Nephron progenitor cell (in vitro differentiated cells): ENCODE measurements at regions not wholly inside any gene's neighbourhood (a gene's known extent, or its start where the extent isn't known, plus 50 kb on each side); places are given as distances from the start of the nearest gene placed in this dataset.

Experiments
- DNase-seq: peaks from one replicate; pipeline ENCODE4 v3.0.0; 2021
- H3K27ac Mint-ChIP-seq: 2 replicates; pipeline ENCODE4 v1.8.0; 2021; ENCODE audit warnings: mild to moderate bottlenecking, moderate library complexity, mixed read lengths
- H3K27me3 Mint-ChIP-seq: 2 replicates; pipeline ENCODE4 v1.8.0; 2021; ENCODE audit warnings: mild to moderate bottlenecking, low read depth, mixed read lengths; ENCODE audit not compliant: poor library complexity
- H3K36me3 Mint-ChIP-seq: 2 replicates; pipeline ENCODE4 v1.8.0; 2021; ENCODE audit warnings: low read depth, mixed read lengths
- H3K4me1 Mint-ChIP-seq: 2 replicates; pipeline ENCODE4 v1.8.0; 2021; ENCODE audit warnings: mixed read lengths
- H3K4me3 Mint-ChIP-seq: 2 replicates; pipeline ENCODE4 v1.8.0; 2021; ENCODE audit warnings: mild to moderate bottlenecking, moderate library complexity, mixed read lengths
- H3K9me3 Mint-ChIP-seq: 2 replicates; pipeline ENCODE4 v1.8.0; 2021; ENCODE audit warnings: mild to moderate bottlenecking, moderate library complexity, mixed read lengths
- TF ChIP-seq, protein P1 (sequence below): fragments of 200-600 bp; sonication (generic); IDR thresholded peaks from 2 replicates; pipeline ENCODE4 v1.5.0; 2021; ENCODE audit warnings: antibody characterized with exemption

DNA sequence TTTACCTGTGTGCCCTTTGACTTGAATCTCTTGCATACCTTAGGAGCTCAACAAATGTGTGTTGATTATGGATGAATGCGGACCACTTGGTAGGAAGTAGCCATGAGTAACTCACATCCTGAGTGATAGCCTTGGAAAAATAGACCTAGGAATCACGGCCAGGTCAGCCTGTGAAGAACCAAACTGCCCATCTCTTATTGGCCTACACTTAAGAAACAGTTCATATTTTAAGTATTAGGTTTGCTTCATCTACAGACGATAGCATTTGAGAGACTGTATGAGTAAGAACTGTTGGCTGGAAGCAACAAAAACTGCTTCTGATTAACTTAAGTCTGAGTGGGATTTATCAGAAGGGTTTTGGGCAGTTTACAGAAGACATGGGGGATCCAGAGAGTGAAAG, 152.5 kb upstream of the ADRA1D start:
- TF ChIP-seq, protein P1, sequence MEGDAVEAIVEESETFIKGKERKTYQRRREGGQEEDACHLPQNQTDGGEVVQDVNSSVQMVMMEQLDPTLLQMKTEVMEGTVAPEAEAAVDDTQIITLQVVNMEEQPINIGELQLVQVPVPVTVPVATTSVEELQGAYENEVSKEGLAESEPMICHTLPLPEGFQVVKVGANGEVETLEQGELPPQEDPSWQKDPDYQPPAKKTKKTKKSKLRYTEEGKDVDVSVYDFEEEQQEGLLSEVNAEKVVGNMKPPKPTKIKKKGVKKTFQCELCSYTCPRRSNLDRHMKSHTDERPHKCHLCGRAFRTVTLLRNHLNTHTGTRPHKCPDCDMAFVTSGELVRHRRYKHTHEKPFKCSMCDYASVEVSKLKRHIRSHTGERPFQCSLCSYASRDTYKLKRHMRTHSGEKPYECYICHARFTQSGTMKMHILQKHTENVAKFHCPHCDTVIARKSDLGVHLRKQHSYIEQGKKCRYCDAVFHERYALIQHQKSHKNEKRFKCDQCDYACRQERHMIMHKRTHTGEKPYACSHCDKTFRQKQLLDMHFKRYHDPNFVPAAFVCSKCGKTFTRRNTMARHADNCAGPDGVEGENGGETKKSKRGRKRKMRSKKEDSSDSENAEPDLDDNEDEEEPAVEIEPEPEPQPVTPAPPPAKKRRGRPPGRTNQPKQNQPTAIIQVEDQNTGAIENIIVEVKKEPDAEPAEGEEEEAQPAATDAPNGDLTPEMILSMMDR = no peak
- Mint-ChIP-seq H3K9me3 (peaks cover 15% of the 10 kb centered on the region), H3K27me3 (peaks cover 29% of the 10 kb centered on the region), H3K4me1 (no peaks in the 10 kb centered on the region), H3K27ac (no peak overlapping the region), H3K4me3 (no peak overlapping the region), H3K36me3 (no peaks in the 10 kb centered on the region)
- DNase-seq = no peak

DNA sequence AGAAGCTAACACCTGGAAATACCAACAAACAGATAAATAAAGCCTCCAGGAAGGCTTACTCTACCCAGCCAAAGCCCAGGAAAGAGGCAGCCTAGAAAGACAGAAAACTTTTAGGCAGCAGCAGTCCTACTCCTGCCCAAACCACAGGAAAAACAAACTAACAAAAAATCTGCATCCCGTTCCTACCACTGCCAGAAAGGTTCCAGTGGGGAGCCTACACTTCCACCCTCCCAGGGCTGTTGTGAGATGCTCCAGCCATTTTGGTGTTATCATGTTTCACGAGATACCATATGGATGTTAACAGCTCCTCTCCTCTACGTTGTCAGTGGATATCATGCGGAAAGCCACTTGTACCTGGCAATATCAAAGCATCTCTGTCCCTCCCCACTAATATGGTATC, 135.9 kb upstream of the ADRA1D start:
- no peaks in the 10 kb centered on the region for H3K4me1 Mint-ChIP-seq
- no peak for DNase-seq
- TF ChIP-seq, protein P1 = no peak
- H3K36me3 Mint-ChIP-seq = no peaks in the 10 kb centered on the region
- H3K4me3 Mint-ChIP-seq = no peak overlapping the region
- peaks cover 11% of the 10 kb centered on the region for H3K9me3 Mint-ChIP-seq
- H3K27me3 Mint-ChIP-seq = peaks cover 12% of the 10 kb centered on the region
- no peak overlapping the region for H3K27ac Mint-ChIP-seq

DNA sequence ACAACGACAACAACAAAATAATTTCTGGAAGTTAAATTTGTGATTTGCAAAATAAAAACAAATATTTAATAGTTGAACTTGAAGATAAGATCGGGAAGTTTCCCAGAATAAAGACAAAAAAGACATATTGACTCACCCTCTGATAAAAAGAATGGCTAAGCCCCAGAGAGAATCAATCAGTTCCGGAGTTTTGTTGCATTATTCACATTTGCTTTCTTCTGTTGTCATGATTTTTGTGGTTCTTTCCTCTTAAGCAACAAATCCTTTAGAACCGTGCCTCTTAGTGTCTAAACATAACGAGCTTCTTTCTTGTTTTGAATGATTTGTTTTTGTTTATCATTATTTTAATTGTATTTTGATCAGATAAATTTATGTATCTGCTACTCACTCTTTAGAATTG, 134.9 kb upstream of the ADRA1D start:
- DNase-seq = no peak
- Mint-ChIP-seq H3K27me3 (peaks cover 17% of the 10 kb centered on the region), H3K27ac (no peak overlapping the region)

DNA sequence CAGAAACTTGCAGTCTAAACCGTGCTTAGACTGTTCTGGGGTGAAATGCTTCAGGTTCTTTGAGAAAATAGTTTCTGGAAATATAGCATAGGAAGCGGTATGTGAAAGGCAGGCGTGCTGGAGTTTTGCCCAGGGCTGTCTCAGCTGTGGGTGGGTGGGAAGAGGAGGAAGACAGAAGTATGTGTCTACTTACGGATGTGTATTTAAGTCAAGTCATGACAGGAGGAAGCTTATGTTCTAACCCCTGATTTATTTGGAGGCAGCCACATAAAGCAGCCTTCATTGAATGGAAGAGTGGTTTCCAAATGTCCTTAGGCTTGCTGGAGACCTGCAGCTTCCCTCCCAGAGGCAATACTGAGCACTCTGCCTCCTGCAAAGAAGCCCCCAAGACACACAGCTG, 126.8 kb upstream of the ADRA1D start:
- no peak overlapping the region for H3K27ac Mint-ChIP-seq
- peaks cover 21% of the 10 kb centered on the region for H3K27me3 Mint-ChIP-seq
- H3K4me3 Mint-ChIP-seq = no peak overlapping the region
- H3K36me3 Mint-ChIP-seq = no peaks in the 10 kb centered on the region
- H3K4me1 Mint-ChIP-seq = no peaks in the 10 kb centered on the region
- TF ChIP-seq, protein P1 = no peak
- DNase-seq = no peak
- no peaks in the 10 kb centered on the region for H3K9me3 Mint-ChIP-seq

More for the DNA sequence above, 134.9 kb upstream of the ADRA1D start:
- no peaks in the 10 kb centered on the region for H3K36me3 Mint-ChIP-seq
- peaks cover 11% of the 10 kb centered on the region for H3K9me3 Mint-ChIP-seq
- TF ChIP-seq, protein P1 = no peak
- no peaks in the 10 kb centered on the region for H3K4me1 Mint-ChIP-seq
- H3K4me3 Mint-ChIP-seq = no peak overlapping the region

DNA sequence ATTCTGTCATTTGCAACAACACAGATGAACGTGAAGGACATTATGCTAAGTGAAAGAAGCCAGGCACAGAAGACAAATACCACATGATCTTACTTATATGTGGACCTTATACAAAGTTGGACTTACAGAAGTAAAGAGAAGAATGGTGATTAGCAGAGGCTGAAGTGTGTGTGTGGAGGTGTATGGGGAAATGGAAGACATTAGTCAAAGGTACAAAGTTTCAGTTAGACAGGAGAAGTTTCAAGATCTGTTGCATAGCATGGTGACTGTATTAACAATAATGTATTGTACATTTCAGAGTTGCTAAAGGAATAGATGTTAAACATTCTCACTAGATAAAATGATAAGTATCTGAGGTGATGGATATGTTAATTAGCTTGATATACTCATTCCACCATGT, 124.4 kb upstream of the ADRA1D start:
- Mint-ChIP-seq H3K36me3 (no peaks in the 10 kb centered on the region), H3K9me3 (no peaks in the 10 kb centered on the region), H3K27ac (no peak overlapping the region), H3K27me3 (peaks cover 10% of the 10 kb centered on the region), H3K4me1 (no peaks in the 10 kb centered on the region), H3K4me3 (no peak overlapping the region)
- no peak for DNase-seq
- TF ChIP-seq, protein P1 = no peak

DNA sequence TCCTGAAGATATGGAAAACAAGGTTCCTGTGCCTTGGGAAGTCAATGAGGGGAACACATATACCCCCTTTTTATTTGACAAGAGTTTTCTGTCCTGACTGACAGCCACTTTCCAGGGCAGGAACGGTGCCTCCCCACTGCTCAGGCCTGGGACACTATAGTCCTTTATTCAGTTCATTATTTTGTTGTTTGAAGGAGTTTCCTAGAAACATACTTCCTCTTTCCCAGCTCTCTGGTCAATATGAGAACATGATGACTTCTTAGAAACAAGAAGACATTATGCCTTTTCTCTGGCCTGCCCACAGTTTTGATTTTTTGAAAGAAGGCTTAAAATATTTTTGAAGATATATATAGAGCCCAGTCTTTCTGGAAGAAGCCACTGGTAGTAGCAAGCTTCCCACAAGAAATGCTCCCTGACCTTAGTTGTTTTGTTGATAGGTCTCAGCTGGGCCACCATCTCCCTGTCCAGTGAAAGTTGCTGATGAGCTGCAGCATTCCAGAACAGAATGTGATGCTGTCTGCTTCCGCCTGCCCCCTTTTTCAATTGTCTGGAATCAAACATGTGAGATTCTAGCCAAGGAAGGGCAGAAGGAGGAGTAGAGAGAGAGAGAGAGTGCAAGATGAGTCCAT, 122.7 kb upstream of the ADRA1D start:
- Mint-ChIP-seq H3K36me3 (no peaks in the 10 kb centered on the region), H3K9me3 (no peaks in the 10 kb centered on the region), H3K27ac (no peak overlapping the region), H3K27me3 (peaks cover 14% of the 10 kb centered on the region), H3K4me1 (no peaks in the 10 kb centered on the region), H3K4me3 (no peak overlapping the region)
- DNase-seq = no peak
- TF ChIP-seq, protein P1 = no peak
